SHP77 (cell line): ENCODE measurements at regions not wholly inside any gene's neighbourhood (a gene's known extent, or its start where the extent isn't known, plus 50 kb on each side); places are given as distances from the start of the nearest gene placed in this dataset.
"Not testable (repeated sequence)": the region's sequence is repeated elsewhere in the genome, so short reads cannot be mapped to it uniquely, and the experiment has no call there.

Experiments
- DNase-seq, 2 experiments: peaks; one replicate each; lab custom pipeline; 2025; lab: John Stamatoyannopoulos, UW

DNA sequence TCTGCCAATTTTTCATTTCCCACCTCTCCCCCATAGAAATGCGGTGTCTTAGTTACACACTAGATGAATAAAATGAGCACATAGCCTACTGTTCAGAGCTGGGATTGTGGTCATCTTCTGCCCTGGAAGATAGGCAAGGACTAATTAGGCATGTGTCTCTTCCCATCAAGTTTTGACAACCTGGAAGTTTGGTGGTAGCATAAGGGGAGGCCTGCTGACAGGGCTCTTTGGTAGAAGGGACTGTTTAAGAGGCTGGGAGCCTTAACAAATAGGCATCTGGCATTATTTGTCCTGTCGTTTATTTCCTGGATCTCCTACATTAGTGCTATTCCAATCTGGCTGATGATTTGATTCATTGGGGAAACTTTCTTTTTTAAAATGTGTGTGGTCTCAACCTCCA, 512.3 kb downstream of the ZNF385D start:
- no peak for DNase-seq

DNA sequence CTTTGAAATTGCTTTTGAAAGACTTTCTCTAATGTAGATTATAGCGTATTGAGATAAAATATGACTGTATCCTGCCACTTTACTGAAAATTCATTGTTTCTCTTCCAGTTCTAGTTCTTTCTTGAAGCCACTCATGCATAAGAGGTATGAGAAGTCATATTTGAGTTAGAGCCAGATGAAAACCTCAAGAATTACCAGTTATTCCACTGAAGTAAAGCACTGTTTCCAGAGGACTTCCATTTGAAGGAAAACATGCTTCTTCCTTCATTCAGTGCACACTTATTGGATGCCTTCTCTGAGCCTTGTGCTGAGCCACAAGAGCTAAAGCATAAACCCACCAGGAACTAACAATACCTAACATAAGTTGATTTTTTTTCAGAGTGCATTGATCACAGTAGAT, 513.4 kb downstream of the ZNF385D start:
- no peak for DNase-seq

DNA sequence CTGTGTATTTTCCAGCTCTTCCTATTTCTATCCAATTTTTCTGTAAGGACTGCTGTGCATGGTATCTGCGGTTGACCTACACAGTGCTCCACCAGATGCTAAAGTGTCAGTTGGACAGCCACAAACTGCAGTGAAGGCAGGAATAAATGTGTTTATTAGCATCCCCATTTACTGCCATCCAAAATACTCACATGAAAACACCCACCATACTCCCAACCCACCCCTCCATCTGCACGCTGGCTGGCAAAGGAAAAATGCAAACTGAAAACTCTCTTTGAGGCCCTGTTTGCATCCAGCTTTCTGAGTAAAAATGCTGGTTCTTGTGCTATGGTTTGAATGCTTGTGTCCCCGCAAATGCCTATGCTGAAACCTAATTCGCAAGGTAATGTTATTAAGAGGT, 515.5 kb downstream of the ZNF385D start:
- no peak for DNase-seq

DNA sequence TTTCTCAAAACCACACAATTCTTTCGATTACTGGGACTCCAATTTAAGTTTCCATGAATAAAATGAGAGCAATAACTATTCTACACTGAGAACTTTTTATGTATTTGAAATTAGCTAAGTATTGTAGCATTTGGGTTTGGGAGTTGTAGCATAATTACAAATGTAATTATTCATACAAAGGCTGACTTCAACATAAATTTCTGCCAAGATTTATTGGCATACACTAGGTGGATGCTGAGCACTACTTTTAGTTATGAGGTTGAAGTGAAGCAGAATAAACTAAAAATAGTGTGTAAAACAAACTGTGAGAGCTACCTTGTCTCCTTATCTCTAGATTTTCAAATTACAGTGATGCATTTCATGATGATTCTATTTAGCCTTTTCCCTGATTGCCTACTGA, 516.1 kb downstream of the ZNF385D start:
- DNase-seq, result no peak

DNA sequence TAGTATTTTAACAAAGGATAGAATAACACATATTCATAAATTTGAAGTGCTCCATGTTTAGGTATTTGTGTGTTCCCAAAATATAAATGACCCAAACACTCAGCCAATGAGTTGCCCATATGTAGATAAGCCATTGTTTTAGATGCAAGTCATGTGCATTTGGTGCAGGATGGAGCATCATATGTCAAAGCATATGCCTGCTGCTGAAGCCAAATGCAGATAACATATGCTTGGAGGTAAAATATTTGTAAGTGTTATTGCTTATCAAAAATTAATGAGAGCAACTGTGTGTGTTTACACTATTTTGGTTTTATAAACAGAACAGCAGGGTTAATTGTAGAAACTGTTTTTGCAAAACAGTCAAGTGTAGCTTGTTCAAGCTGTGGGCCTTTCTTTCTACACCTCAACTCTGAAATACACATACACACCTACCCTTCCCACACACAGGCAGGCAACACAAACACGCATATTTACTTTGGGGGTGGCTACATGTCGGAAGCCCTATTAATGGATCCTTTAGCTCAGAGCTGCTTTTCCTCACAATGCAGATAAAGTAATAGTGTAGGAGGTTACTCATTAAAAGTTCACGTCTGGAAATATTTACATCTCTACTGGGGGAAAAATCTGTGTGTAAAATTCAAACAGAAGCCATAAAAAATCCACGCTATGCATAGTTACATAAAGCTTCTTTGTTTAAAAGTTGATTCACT, 521.4 kb downstream of the ZNF385D start:
- no peak for DNase-seq

DNA sequence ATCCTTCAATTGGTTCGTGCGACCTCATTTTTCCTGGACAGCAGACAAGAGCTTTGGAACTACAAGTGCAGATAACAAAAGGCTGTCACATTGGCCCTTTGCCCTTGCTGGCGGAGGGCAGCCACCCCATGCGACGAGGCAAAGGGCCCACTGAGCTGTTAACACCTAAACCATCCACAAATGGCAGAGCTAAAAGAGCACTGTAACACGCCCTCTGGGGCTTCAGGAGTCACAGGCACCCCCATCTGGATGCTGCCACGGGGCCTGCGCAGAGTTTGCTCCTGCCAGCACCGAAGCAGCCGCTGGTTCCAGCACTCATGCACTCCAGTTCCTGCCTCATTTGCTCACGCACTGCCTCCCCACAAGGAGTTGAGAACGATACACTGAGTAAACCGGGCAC, 524.9 kb downstream of the ZNF385D start:
- no peak for DNase-seq

DNA sequence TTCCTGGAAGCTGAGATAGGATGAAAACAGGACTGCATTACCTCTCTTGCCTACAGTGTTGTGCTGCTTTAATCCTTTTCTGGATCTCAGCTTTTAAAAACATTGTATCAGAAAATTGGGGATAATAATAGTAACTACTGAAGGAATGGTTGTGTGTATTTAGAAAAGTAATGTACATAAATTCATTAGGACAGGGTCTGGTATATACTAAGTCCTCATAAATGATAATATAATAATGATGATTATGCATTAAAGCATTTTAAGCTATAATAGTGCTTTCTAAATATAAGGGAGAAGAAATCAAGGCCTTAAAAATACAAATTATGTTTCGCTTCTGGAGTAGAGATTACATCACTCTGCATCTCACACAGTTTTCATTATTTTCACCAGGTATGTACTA, 530.1 kb downstream of the ZNF385D start:
- no peak for DNase-seq

DNA sequence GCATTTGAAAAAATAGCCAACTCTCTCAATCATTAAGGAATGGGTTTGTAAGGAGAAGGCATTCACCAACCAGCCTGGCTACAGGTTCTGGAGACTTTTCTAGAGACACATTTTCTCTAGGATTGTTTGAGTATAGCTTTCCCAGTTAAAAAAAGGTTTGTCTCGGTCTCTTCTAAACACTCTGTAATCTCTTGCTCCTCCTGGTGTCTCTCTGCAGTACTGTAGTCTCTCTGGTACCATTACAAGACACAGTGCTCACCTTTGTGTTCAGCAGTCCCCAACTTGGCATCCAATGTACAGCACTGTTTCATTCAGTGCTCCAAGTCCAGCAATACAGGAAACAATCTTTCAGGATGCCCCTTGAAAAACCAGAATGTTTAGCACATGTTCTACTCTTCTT, 534.4 kb downstream of the ZNF385D start:
- no peak for DNase-seq

DNA sequence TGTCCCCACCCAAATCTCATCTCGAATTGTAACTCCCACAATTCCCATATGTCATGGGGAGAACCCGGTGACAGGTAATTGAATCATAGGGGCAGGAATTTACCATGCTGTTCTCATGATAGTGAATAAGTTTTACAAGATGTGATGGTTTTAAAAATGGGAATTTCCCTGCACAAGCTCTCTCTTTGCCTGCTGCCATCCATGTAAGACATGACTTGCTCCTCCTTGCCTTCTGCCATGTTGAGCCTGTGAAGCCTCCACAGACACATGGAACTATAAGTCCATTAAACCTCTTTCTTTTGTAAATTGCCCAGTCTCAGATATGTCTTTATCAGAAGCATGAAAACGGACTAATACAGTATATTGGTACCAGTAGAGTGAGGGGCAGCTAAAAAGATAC, 546.9 kb downstream of the ZNF385D start:
- DNase-seq, result not testable (repeated sequence)

DNA sequence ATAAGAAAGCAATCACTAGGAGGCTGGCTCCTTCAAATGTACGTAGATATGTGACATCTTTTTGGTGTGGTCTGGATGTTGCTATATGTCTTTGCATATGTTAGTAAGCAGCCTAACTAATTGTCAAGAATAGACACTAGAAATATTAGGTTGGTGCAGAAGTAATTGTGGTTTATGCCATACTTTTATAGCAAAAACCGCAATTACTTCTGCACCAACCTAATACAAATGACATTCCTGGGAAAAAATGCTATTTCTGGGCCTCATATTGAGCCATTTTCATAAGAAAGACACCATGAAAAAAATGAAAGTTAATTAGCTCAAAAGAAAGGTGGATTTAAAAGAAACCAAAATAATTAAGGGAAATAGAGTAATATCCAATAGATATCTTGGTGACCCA, 555.8 kb downstream of the ZNF385D start:
- DNase-seq, result no peak

DNA sequence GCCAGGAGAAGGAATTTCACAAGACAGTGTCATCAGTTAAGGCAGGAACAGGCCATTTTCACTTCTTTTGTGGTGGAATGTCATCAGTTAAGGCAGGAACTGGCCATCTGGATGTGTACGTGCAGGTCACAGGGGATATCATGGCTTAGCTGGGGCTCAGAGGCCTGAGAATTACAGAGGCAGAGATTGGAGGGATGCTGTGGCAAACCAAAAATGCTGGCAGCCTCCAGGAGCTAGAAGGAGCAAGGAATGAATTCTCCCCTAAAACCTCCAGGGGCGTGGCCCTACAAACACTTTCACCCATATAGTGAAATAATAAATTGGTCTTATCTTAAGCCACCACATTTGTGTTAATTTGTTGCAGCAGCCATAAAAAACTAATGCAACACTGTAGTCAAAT, 557.0 kb downstream of the ZNF385D start:
- not testable (repeated sequence) for DNase-seq

DNA sequence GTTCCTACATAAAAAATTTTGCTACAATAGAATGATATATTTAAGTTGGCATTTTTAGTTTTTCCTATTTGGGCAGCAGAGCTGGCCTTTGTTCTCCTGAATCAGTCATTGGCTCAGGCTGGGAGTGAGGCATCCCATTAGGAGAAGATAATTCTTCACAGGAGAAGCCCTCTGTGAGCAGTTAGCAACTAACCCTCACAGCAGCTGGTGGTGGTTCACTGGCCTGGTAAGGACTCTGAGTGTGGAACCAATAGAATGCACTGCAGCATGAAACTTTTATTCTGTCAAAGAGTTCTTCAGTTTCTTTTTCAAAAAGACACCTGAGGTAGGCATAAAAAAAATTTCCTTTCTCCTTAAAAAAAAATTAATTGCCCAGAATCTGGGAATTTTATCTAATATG, 562.6 kb downstream of the ZNF385D start:
- DNase-seq, result no peak

DNA sequence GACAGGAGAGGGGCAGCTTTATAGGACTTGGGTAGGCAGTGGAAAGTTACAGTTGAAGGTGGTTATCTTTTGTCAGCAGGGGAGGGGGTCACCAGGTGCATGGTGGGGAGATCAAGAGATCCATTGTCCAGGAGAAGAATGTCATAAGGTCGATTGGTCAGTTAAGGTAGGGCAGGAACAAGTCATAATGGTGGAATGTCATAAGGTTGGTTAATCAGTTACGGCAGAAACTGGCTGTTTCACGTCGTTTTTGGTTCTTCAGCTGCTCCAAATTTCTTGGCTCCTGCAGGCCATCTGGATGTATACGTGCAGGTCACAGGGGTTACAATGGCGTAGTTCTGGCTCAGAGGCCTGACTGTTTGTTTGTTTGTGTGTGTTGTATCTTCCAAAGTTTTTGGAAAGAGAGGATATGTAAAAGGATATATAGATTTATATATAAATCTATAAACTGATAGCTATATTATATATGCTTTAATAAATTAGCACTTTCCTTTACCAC, 565.1 kb downstream of the ZNF385D start:
- no peak for DNase-seq

DNA sequence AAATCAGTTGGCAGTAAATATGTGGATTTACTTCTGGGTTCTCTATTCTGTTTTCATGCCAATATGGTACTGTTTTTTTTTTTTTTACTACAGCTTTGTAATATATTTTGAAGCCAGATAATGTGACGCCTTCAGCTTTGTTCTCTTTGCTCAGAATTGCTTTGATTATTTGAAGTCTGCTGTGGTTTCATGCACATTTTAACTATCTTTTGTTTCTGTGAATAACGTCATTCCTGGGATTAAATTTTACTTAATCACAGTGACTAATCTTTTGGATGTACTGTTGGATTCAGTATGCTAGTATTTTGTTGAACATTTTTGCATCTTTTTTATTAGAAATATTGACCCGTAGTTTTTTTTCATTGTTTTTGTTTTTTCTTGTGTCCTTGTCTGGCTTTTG, 576.5 kb downstream of the ZNF385D start:
- no peak for DNase-seq

DNA sequence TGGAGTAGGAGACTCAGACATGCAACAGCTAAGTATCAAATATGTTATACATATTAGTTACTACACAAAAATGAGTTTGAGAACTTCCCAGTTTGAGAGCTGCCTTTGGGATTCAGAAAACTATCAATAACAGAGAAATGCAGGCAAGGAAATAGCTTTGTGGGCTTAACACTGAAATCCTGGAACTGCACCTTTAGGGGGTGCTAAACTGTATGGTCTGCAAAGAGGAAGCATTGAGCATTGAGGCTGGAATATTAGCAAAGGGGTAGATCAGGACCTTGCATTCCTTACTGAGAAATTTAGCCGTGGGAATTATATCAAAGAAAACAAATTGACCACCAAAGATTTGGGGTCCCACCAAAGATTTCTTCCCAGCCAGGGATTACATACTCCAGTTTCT, 580.0 kb downstream of the ZNF385D start:
- DNase-seq, result no peak

DNA sequence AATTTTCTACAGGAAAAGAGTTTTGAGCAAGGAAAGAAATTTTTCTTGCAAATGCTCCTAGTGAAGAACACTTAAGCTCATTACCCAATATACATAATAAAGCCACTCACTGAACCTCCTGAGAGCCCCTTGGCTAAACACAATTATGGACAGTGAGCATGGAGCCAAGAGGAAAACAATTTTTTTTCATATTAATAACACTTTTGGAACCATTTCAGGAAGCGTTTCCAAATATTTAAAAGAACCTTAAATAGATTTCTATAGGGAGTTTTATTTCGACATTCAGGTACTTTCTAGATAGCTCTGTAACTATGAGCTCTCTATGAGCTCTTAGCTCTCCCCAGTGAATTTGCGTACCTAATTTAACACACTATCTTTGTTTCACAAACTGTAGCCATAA, 581.1 kb downstream of the ZNF385D start:
- DNase-seq, result no peak

DNA sequence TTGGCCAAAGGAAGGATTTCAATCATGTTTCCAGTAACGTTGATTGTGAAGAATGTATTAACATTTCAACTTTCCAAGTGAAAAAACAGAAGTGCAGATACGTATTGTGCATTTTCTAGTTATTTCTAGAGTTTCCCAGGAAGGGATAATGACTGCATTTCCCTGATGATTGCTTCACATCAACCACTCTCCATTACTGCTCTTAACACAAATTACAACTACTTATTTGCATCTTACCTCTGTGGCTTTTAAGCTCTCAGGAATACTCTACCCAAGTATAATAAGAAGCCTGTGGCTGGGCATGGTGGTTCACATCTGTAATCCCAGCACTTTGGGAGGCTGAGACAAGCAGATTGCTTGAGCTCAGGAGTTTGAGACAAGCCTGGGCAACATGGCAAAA, 582.5 kb downstream of the ZNF385D start:
- no peak for DNase-seq

DNA sequence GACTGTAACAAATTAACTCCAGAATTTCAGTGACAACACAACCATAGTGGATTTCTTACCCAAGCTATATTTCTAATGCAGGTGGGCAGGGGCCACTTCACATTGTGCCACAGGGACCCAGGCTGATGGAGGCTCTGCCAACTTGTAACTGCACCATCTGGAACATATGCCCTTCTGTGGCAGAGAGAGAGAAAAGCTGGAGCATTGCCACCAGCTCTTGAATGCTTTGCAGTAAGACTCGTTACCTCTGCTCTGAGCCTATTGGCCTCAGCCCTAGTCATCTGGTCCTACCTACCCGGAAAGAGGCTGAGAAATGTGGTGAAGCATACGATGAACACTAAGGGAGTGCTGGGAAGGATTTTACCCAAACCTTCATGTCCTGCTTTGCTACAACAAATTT, 587.1 kb downstream of the ZNF385D start:
- no peak for DNase-seq

DNA sequence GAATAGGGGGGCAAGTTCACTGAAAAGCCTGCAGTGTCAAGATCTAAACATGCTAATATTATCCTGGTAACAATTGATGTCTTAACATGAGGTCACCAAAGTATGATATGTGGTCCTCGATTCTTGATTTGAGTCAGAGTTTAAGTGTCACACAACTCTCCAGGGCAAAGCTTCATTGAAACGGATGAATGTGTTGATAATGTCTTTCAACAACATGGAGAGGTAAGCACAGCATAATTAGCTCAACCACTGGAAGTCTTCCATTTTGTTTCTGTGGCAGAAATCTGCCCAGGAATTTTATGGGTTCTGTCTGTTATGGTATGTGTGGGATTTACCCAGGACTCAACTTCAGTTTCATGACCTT, 591.5 kb downstream of the ZNF385D start:
- no peak for DNase-seq

DNA sequence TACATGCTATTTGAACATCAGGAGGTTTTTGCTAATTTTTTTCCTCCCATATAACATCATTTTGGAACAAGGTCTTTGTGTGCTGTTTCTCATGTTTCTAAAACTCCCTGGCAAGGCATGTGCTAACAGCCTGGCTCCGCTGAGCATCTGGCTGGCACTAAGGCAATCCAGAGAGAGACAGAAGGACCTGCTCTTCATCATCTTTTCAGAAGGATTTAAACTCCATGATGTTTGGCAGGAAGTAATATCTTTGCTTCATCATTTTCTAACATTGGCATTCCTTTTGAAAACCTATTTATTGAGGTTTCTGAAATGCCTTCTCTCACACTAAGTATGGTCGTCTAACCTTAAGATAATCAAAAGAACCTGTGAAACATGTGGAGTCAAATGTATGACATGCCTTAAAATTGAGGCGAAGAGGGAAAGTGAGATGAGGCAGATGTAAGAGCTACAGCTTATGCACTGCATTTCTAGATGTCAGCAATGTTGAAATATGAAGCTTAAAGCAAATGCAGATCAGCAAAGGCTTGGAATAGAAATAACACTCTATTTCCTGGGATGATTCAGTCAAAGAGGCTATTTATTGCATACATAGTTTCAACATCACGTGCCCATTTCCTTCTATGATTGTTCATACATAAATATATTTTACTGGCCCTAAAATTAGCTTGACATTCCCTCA, 592.0 kb downstream of the ZNF385D start:
- no peak for DNase-seq

DNA sequence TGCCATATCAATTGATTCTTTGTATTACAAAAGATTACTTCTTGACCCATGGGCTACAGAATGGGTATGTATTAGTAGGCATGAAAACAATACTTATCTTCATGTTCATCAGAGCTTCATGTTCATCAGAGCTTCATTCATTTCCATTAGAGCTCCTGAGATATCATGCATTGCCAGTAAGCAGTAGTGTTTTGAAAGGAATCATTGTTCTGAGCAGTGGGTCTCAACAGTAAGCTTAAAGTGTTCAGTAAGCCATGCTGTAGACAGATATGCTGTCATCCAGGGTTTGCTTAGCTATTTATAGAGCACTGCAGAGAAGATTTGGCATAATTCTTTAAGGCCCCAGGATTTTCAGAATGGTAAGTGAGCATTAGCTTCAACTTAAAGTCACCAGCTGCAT, 596.1 kb downstream of the ZNF385D start:
- no peak for DNase-seq

DNA sequence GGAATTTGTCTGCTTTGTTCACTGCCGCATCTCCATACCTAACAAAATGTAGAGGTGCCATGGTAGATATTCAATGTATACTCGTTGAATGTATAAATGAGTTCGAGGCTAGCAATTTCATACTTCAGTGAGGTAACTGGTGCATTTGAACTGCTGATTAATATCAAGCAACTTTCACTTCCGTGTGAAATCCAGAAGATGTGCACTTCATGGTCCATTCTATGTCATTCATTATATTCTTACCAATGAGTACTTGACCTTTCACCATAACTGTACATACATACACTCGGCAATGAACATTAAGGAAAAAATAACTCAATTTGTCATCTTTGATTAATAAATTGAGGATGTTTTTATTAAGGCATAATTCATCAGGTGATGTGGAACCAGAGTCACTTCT, 598.5 kb downstream of the ZNF385D start:
- no peak for DNase-seq

DNA sequence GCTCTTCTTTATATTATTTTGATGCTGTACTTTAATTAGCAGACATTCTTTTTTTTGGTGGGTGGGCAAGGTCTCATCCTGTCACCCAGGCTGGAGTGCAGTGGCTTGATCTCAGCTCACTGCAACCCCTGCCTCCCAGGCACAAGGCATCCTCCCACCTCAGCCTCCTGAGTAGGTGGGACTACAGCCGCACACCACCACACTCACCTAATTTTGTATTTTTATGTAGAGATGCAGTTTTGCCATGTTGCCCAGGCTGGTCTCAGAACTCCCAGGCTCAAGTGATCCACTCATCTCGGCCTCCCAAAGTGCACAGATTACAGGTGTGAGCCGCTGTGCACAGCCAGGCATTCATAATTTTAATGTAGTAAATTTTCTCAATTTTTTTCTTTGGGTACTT, 608.1 kb downstream of the ZNF385D start:
- no peak for DNase-seq

DNA sequence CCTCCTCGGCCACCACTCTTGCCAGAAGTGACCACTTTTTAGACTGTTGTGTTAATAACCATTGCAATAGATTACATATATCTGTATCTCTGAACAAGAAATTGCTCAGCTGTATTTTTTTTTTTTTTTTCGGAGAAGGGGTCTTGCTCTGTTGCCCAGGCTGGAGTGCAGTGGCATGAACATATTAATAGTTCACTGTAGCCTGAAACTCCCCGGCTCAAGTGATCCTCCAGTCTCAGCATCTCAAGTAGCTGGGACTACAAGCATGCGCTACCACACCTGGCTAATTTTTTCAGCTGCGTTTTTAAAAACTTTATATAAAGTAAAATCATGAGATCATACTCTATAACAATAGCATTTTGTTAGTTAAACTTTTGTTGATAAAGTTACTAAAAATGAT, 609.0 kb downstream of the ZNF385D start:
- no peak for DNase-seq
